Spleen (tissue), 11 donors: ENCODE measurements at regions not wholly inside any gene's neighbourhood (a gene's known extent, or its start where the extent isn't known, plus 50 kb on each side); places are given as distances from the start of the nearest gene placed in this dataset.

ENCODE experiments used
- DNase-seq: peaks from one replicate; pipeline ENCODE4 v3.0.0-alpha.2; 2020
- H3K27ac ChIP-seq, 8 donors: fragments of 200-600 bp; sonication (generic) in 7 of 8; 1 replicate in 4 of 8; 2 replicates in 4 of 8; pipeline versions ENCODE4 v1.5.0 to v1.8.0; 2016 to 2021; ENCODE audit warnings: inconsistent platforms in 4 of 8, mild to moderate bottlenecking in 4 of 8, moderate library complexity in 1 of 8
- H3K27me3 ChIP-seq, 7 donors: fragments of 200-600 bp; sonication (generic) in 6 of 7; replicated peaks in 1 of 7; 1 replicate in 4 of 7; 2 replicates in 3 of 7; pipeline versions ENCODE4 v1.5.0 to v1.8.0; 2016 to 2021; ENCODE audit warnings: inconsistent platforms in 3 of 7, mild to moderate bottlenecking in 1 of 7
- H3K36me3 ChIP-seq, 6 donors: fragments of 200-600 bp; sonication (generic) in 5 of 6; 1 replicate in 4 of 6; 2 replicates in 2 of 6; pipeline versions ENCODE4 v1.5.0 to v1.8.0; 2016 to 2021; ENCODE audit warnings: inconsistent platforms in 2 of 6
- H3K4me1 ChIP-seq, 6 donors: fragments of 200-600 bp; sonication (generic) in 5 of 6; 1 replicate in 3 of 6; 2 replicates in 3 of 6; pipeline versions ENCODE4 v1.5.0 to v1.8.0; 2016 to 2021; ENCODE audit warnings: inconsistent platforms in 3 of 6
- H3K4me3 ChIP-seq, 8 donors: fragments of 200-600 bp; sonication (generic) in 7 of 8; 1 replicate in 4 of 8; 2 replicates in 4 of 8; pipeline versions ENCODE4 v1.5.0 to v1.8.0; 2016 to 2021; ENCODE audit warnings: inconsistent platforms in 4 of 8, mild to moderate bottlenecking in 4 of 8, moderate library complexity in 2 of 8
- H3K9me3 ChIP-seq, 8 donors: fragments of 200-600 bp; sonication (generic) in 7 of 8; 1 replicate in 4 of 8; 2 replicates in 4 of 8; pipeline versions ENCODE4 v1.5.0 to v1.8.0; 2016 to 2021; ENCODE audit warnings: inconsistent platforms in 4 of 8
- CTCF ChIP-seq, 11 experiments: fragments of 200-600 bp in 7 of 11; fragments of 450-650 bp in 4 of 11; sonication (generic) in 4 of 11; IDR thresholded peaks in 8 of 11; conservative IDR thresholded peaks in 3 of 11; 1 replicate in 7 of 11; 2 replicates in 4 of 11; pipeline versions ENCODE4 v1.4.0 to v1.8.0; 2016 to 2021; ENCODE audit warnings: antibody characterized with exemption in 11 of 11, inconsistent platforms in 4 of 11, mild to moderate bottlenecking in 1 of 11
- POLR2A ChIP-seq, 3 donors: fragments of 450-650 bp; IDR thresholded peaks; one replicate each; pipeline ENCODE4 v1.5.1; 2017; ENCODE audit warnings: antibody characterized with exemption in 3 of 3, mild to moderate bottlenecking in 1 of 3
- POLR2AphosphoS5 ChIP-seq, 3 donors: sonication (generic); formaldehyde crosslinking; IDR thresholded peaks; one replicate each; pipeline ENCODE4 v1.5.1; 2017; ENCODE audit warnings: antibody characterized with exemption in 3 of 3
- WGBS, 5 donors: extraction: QIAGEN DNeasy Blood & Tissue Kit in 3 of 5; methylation state at CpG; one replicate each; pipeline versions ENCODE4 v1.1.5 to v1.1.7; 2013 to 2018; 5-methylcytosine and 5-hydroxymethylcytosine counted together
- intact Hi-C: fragments of 100-400 bp; cut with DNase I; formaldehyde crosslinking; loops from one replicate; pipeline ENCODE4 v1.15.0; 2023; ENCODE audit warnings: low total_unique reads
- donor health status: healthy with polysubstance abuse.
- donor health status: DM: no; HTN: no; CAD: no; lungs with moderate emphysema.
- donor health status: DM: no; HTN: no; CAD: no.
- donor health status: Bipolar disorder and iron deficiency.
- donor health status: healthy.
- donor health status: DM: no; HTN: no; CAD: no.
- donor health status: DM: yes; HTN: yes; CAD: no.

- Histone ChIP-seq H3K4me3 (no peak overlapping the region), H3K27ac (no peak overlapping the region), H3K9me3 (peaks cover 0 to 25% (median 19%) of the 10 kb centered on the region in 8 donors), H3K4me1 (no peaks in the 10 kb centered on the region), H3K27me3 (no peaks in the 10 kb centered on the region), H3K36me3 (no peaks in the 10 kb centered on the region)
- WGBS, 5 donors: 72 to 81% (median 77%) methylated on average over 3 of the region's 3 CpGs
- TF ChIP-seq POLR2AphosphoS5 (IDR thresholded peaks at IDR 0.05): no peak
- no peak for TF ChIP-seq POLR2A (IDR thresholded peaks at IDR 0.05)
- TF ChIP-seq CTCF (IDR thresholded peaks at IDR 0.05 in 8 of 11, conservative IDR thresholded peaks at IDR 0.05 in 3 of 11): no peak
- intact Hi-C loops: no loop called here
- DNase-seq: no peak
These were observed 955.4 kb upstream of the ADGRB3 start for GRCh38 chr6:67679566-67680296.

- WGBS, 5 donors: 48 to 91% (median 85%) methylated on average over 1 of the region's 1 CpG
- DNase-seq: no peak
- TF ChIP-seq POLR2A (IDR thresholded peaks at IDR 0.05) (no peak), CTCF (IDR thresholded peaks at IDR 0.05 in 8 of 11, conservative IDR thresholded peaks at IDR 0.05 in 3 of 11) (no peak), POLR2AphosphoS5 (IDR thresholded peaks at IDR 0.05) (no peak)
- Histone ChIP-seq H3K27me3 (no peaks in the 10 kb centered on the region), H3K27ac (no peak overlapping the region), H3K4me3 (no peak overlapping the region), H3K36me3 (no peaks in the 10 kb centered on the region), H3K9me3 (peaks cover 0 to 50% (median 44%) of the 10 kb centered on the region in 8 donors), H3K4me1 (no peaks in the 10 kb centered on the region)
- intact Hi-C loops: no loop called here
These were observed 958.2 kb upstream of the ADGRB3 start for GRCh38 chr6:67676892-67677291.

- H3K27me3 ChIP-seq: no peaks in the 10 kb centered on the region
These were observed 967.3 kb upstream of the ADGRB3 start for GRCh38 chr6:67667637-67668422.

More at GRCh38 chr6:67667637-67668422, 967.3 kb upstream of the ADGRB3 start:
- Histone ChIP-seq H3K36me3 (no peaks in the 10 kb centered on the region), H3K9me3 (peaks cover 0 to 34% (median 26%) of the 10 kb centered on the region in 8 donors), H3K27ac (no peak overlapping the region), H3K4me1 (no peaks in the 10 kb centered on the region), H3K4me3 (no peak overlapping the region)
- no peak for TF ChIP-seq POLR2A (IDR thresholded peaks at IDR 0.05)
- no peak for TF ChIP-seq POLR2AphosphoS5 (IDR thresholded peaks at IDR 0.05)
- TF ChIP-seq CTCF (IDR thresholded peaks at IDR 0.05 in 8 of 11, conservative IDR thresholded peaks at IDR 0.05 in 3 of 11): no peak
- intact Hi-C loops: no loop called here
- 81 to 94% (median 90%) methylated on average over 2 of the region's 2 CpGs for WGBS, 5 donors
- DNase-seq: no peak
